Limb (tissue), 2 donors: ENCODE measurements at regions not wholly inside any gene's neighbourhood (a gene's known extent, or its start where the extent isn't known, plus 50 kb on each side); places are given as distances from the start of the nearest gene placed in this dataset.
"Not testable (repeated sequence)": the region's sequence is repeated elsewhere in the genome, so short reads cannot be mapped to it uniquely, and the experiment has no call there.

Experiments used
- DNase-seq, 2 donors: peaks; one replicate each; pipeline ENCODE4 v3.0.0-alpha.2; 2016; ENCODE audit errors: extremely low spot score in 2 of 2

DNA sequence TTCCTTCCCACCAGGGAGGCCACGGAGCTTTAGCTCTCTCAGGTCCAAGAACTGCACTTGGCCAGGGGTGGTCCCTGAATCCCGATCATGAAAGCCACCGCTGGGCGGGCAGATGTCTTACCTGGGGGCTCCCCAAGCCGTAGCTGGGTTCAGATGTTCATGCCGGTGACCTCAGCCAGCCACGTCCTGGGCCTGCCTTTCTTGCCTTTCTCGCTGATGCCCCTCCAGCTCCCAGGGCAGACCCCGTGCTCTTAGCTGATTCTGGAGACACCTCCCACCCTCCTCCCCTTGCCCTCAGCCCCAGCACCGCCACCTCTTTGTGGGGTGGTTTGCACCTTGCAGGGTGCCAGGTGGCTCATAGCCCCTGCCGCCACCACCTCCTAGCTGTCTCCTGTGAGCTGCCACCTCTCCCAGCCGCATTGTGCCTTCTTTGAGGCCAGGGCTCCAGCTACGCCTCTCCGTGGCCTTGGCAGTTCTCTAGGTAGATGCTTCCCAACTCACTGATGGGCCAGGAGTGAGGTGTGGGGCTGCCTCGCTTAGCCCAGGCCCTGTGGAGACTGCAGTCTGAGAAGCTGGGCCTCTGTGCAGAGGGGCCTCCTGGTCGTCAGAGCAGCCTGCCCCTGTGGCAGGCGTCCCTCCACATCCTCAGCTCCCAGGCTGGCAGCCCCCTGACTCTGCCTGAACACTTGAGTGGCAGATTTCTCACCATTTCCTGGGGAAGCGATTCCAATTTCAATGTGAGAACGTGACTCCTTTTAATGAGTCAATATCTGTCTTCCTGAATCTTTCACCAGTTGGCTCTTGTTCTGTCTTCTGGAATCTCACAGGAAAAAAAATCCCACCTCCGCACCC is 97.6 kb upstream of the B3GAT1 start:
- DNase-seq, result peak in 1 of 2 donors; percentile 9

DNA sequence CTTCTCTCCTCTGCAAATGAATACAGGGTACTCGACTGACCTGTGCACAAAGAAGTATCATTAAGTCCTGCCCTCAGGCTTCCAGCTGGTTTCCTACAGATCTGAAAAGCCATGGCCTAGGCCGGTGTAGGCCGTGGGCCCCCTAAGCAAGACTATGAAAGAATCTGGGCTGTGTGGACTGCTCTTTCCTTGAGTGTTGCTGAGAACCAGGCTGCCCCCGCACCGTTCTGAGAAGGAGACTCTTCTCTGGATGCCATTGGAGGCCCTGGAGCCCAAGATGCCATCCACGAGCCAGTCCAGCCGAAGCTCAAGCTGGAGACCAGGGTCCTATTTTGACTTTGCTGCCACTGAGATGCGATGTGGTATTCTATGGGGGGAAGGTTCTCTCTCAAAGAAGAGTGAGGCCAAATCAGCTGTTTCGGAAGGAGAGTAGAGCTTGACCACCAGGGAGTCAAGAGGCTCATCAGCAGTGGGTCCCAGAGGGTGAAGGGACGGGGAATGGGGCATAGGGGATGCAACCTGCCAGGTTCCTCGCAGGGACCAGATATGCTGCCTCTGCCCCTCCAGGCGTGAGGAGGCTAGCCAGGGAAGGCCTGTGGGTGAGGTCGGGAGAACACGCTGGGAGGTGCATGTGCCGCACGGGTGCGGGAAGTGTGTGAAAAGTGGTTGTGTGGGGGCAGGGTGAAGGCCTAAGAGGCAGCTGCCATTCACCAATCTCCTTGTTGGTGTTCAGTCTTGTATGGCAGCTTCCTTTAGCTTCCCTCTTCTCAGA is 96.4 kb upstream of the B3GAT1 start:
- peak in 1 of 2 donors; percentile 14 for DNase-seq

DNA sequence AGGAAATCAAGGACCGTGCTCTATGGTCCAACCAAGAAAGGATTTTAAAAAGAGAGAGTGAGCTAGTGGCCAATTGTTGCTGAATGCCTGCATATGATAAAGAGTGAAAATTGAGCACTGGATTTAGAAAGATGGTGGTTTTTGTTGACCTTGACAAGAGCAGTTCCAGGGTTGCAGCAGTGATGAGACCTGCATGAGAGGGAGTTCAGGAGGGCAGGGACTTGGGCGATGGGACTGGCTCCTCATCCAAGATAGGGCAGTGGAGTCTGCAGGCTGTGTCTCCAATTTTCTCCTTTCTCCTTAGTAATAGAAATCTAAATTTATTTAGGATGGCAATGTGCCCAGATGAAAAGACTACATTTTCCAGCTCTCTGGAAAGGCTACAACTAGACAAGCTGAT is 94.0 kb upstream of the B3GAT1 start:
- peak in 1 of 2 donors; percentile 7 for DNase-seq

GRCh38 chr11:134505125-134505524 is 93.1 kb upstream of the B3GAT1 start:
- DNase-seq, result peak in 1 of 2 donors; percentile 12

GRCh38 chr11:134504146-134504905 is 92.3 kb upstream of the B3GAT1 start:
- DNase-seq, result peak in 1 of 2 donors; percentile 20

DNA sequence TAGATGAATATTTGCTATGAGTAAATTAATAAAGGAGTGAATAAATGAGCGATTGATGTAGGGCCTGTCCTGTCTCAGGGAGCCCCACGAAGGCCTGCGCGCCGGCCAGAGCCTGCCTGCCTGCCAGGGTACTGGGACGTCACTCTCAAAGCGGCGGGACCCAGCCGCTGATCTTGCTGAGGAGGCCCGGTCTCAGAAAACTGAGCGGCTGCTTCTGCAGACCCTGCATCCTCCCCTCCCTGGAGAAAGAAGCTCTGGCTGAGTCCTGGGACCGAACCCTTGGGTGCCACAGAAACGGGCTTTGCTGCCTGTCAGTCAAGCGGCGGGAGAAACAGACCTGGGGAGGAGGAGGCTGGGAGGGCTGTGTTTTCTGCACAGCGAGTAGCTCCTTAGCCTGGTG is 91.6 kb upstream of the B3GAT1 start:
- DNase-seq, result peak in 1 of 2 donors; percentile 3

DNA sequence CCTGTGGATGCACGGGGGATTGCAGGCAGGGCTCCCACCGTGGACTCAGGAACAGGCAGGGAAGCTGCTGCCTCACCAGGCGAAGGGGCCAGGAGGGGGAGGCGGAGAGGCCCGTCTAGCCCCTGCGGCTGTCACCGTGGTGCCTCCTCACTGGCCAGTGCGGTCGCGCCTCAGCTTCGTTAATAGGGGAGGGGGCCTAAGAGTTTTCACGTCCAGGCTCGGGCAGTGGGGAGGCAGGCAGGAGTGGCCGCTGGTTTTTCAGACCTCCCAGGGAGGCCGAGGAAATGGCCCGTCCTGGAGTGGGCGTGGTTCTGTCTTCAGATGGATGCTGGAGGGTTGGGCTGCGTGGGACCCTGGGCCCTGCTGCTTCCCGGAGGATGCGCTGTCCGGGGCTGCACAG is 91.1 kb upstream of the B3GAT1 start:
- DNase-seq, result peak in 1 of 2 donors; percentile 25

DNA sequence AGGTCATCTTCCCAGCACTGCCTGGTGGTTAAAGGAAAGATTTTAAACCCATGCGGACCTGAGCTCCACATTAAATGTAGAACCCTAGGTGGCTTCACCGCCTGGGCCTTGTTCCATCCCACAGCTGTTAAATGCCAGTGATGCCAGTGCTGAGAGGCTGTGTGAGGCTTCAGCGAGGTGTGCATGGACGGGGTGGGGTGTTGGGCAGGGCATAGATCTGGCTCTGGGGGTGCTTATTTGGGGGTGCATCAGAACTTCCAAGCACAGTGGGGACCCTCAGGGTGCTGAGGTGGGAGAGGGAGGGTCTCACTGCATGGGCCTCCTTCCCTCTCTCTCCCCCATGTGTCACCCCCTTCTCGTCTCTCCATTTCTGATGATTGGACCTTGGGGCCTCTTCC is 90.1 kb upstream of the B3GAT1 start:
- DNase-seq, result no peak

DNA sequence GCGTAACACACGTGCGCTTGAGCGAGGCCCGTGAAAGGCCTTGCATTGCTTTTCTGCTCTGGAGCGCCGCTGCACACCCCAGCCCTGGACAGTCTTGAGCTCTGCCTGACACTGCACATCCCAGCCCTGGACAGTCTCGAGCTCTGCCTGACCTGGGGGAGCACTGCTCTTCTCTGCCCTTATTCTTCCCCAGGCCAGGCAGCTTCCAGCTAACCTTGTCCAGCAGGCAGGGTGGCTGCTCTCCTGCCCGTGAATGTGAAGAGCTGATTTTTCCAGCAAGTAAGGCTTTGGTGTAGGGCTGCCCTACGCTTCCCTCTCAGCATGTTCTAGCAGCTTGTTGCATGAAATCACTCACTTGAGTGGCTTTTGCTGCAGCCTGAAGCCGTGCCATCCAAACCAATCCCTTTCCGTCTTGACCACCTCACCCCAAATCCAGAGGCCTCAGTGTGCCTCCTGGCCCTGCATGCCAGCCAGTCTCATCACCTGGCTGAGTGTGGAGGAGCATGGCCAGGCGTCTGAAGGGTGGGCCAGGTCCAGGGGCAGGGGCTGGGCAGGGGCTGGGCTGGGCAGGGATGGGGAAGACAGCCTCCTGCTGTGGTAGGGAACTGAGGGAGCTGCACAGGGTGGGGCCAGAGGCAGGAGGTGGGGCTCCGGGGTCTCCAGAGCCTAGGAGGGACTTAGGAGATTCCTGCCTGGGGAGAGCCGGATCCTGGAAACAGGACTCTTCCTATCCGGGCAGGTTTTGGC is 89.5 kb upstream of the B3GAT1 start:
- DNase-seq, result no peak

DNA sequence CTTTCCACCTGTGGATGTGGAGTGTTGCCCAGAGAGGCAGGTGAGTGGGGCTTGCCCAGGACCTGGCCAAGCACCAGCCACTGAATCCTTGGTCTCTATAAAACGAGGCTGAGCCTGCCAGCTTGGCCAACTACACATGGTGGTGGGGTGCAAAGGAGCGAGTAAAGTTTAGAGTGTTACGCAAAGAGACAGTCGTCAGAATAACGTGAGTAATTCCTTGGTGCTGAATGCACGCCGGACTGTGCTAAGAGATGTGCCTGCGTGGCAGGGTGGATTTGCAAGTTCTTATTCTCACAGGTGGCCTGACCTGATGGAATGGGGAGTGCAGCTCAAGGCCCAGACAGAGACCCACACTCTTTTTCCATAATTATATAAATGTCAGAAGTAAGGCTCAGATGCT is 88.6 kb upstream of the B3GAT1 start:
- peak in 1 of 2 donors; percentile 14 for DNase-seq

GRCh38 chr11:134499990-134500389 is 87.9 kb upstream of the B3GAT1 start:
- peak in 1 of 2 donors; percentile 6 for DNase-seq

- no peak for DNase-seq
These were observed 86.5 kb upstream of the B3GAT1 start for GRCh38 chr11:134498326-134499139.

- DNase-seq, result no peak
These were observed 85.5 kb upstream of the B3GAT1 start for GRCh38 chr11:134497586-134497985.

- not testable (repeated sequence) for DNase-seq
These were observed 84.0 kb upstream of the B3GAT1 start for GRCh38 chr11:134496058-134496457.

DNA sequence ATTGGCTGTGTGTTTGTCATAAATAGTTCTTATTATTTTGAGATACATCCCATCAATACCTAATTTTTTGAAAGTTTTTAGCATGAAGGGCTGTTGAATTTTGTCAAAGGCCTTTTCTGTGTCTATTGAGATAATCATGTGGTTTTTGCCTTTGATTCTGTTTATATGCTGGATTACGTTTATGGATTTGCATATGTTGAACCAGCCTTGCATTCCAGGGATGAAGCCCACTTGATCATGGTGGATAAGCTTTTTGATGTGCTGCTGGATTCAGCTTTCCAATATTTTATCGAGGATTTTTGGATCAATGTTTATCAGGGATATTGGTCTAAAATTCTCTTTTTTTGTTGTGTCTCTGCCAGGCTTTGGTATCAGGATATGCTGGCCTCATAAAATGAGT is 82.4 kb upstream of the B3GAT1 start:
- DNase-seq, result not testable (repeated sequence)

GRCh38 chr11:134492411-134492810 is 80.4 kb upstream of the B3GAT1 start:
- not testable (repeated sequence) for DNase-seq

GRCh38 chr11:134489728-134490127 is 77.7 kb upstream of the B3GAT1 start:
- DNase-seq, result no peak

GRCh38 chr11:134488913-134489312 is 76.9 kb upstream of the B3GAT1 start:
- no peak for DNase-seq

DNA sequence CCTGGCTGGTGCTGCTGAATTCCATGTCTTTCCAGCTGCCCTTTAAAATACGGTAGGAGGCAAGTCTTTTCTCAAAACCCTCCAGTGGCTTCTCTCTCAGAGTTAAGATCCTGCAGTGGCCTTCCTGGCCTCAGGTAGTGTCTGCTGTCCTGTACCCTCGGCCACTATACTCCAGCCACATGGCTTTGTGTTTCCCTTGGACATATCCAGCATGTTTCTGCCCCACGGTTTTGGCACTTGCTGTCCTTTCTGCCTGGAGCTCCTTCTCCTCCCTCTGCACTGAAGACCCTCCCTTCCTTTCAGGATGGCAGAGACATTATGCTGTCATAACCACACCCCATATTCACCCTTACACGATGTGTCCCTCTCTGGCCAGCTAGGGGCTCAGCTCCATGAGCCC is 76.5 kb upstream of the B3GAT1 start:
- DNase-seq, result no peak

DNA sequence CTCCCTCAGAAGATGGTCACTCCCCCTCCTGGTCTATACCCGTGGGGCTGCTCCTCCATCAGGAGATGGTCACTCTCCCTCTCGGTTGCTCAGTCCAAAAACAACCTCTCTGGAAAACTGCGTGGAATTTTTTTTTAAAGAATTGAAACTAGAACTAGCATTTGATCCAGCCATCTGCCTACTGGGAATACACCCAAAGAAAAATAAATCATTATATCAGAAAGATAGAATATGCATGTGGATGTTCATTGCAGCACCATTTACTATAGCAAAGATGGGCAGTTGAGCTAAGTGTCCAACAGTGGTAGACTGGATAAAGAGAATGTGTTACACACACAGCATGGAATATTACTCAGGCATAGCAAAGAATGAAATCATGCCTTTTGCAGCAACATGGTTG is 75.7 kb upstream of the B3GAT1 start:
- DNase-seq, result no peak
